Tongue (tissue), 1 donor: ENCODE measurements at regions not wholly inside any gene's neighbourhood (a gene's known extent, or its start where the extent isn't known, plus 50 kb on each side); places are given as distances from the start of the nearest gene placed in this dataset.
"Not testable (repeated sequence)": the region's sequence is repeated elsewhere in the genome, so short reads cannot be mapped to it uniquely, and the experiment has no call there.

Source experiments
- DNase-seq: peaks from one replicate; pipeline ENCODE4 v3.0.0-alpha.2; 2015

DNA sequence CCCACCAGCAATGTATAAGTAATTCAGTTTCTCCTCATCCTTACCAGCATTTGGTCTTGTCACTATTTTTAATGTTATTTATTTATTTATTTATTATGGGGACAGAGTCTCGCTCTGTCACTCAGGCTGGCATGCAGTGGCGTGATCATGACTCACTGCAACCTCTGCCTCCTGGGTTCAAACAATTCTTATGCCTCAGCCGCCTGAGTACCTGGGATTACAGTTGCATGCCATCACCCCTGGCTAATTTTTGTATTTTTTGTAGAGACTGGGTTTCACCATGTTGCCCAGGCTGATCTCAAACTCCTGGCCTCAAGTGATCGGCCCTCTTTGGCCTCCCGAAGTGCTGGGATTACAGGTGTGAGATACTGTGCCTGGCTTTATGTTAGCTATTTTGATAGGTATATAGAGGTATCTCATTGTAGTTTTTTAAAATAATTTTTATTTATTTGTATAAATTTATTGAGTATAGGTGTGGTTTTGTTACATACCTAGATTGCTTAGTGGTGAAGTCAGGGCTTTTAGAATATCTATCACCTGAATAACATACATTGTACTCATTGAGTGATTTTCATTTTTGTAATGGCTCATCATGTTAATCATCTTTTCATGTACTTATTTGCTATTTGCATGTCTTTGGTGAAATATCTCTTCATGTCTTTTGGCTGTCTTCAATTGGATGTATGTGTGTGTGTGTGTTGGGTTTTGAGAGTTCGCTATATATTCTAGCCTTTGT is 53.3 kb downstream of the TANC2 start:
- DNase-seq, result no peak

GRCh38 chr17:63022567-63022966 is 56.5 kb downstream of the TANC2 start:
- DNase-seq, result no peak

DNA sequence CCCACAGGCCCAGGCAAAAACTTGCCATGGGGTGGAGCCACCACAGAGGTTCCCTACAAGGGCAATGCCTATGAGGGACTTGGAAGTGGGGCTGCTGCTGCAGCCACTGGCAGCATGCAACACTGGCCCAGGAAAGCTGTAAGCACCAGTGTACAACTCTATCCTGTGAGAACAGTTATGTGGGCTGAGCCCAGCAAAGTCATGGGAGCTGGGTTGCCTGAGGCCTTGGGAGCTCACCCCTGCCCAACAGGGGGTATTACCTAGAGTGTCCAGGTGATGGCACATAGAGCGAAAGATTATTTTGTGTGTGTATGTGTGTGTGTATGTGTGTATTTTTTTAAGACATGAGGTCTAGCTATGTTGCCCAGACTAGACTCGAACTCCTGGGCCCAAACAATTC is 57.0 kb downstream of the TANC2 start:
- DNase-seq, result no peak

DNA sequence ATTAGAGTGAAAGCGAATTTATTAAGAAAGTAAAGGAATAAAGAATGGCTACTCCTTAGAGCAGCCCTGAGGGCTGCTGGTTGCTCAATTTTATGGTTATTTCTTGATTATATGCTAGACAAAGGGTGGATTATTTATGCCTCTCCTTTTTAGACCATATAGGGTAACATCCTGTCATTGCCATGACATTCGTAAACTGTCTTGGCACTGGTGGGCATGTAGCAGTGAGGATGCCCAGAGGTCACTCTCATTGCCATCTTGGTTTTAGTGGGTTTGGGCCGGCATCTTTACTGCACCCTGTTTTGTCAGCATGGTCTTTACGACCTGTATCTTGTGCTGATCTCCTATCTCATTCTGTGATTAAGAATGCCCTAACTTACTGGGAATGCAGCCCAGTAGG is 58.2 kb downstream of the TANC2 start:
- no peak for DNase-seq

DNA sequence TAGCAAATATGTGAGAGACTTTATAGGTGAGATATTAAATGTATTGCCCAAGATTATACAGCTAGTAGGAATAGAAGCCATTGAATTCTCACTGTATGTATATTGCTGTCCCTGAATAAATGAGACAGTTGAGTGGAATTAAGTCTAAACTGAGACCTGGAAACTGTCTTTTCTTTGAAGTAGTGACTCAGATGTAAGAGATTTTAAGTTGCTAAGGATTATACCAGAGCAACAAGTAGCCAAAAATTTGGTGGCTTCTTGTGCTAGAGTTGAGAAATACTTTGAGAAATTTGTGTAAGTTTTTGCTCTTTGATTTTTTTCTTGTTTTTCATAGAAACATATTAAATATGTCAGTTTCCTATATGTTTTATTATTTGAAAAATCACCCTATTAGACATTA is 58.7 kb downstream of the TANC2 start:
- no peak for DNase-seq

GRCh38 chr17:63025637-63026036 is 59.6 kb downstream of the TANC2 start:
- DNase-seq, result not testable (repeated sequence)

GRCh38 chr17:63029541-63029940 is 63.5 kb downstream of the TANC2 start:
- DNase-seq, result no peak

DNA sequence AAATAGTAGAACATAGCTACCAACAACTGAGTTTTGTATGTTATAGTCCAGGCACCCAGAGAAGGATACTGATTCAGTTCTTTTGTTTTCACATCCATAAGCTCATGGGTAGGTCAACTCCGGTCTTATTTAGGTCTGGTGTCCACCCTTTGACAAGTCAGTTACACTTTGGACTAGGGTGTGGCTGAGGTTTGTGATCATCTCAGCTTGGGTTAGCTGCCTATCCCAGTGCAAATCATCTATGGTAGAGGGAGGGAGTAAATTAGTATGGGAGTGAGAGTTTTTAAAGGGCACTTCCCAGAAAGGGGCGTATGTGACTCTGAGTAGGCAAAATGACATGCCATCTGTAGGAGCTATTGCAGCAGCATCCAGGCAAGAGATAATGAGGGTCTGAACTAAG is 66.1 kb downstream of the TANC2 start:
- no peak for DNase-seq

DNA sequence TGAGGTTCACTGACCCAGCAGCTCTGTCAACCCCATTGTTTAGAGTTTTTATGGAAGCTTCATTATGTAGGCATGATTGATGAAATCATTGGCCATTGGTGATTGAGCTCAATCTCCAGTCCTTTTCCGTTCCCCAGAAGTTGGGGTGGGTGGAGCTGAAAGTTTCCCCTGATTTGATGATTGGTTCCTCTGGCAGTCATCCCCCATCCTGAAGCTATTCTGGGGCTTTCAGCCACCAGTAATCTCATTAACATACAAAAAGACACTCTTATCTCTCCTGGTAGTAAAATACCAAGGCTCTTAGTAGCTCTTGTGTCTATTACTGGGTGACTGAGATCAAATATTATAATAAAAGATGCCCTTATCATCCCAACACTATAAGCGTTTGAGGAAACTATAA is 67.1 kb downstream of the TANC2 start:
- DNase-seq, result no peak

DNA sequence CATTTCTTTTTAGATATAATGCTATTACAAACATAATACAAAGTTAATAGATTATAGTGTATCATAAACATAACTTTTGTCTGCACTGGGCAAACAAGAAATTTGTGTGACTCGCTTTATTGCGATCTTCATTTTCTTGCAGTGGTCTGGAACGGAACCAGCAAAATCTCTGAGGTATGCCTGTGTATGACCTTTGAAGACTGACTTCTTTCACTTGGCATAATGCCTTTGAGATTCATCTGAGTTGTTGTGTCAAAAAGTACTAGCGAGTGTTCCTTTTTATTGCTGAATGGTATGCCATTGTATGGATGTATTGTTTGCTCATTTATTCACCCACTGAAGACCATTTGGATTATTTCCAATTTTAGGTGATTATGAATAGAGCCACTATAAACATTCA is 69.2 kb downstream of the TANC2 start:
- no peak for DNase-seq

- DNase-seq, result no peak
These were observed 69.7 kb downstream of the TANC2 start for GRCh38 chr17:63035695-63036094.

- DNase-seq, result peak; percentile 21
These were observed 73.3 kb downstream of the TANC2 start for GRCh38 chr17:63039342-63039741.

- DNase-seq, result peak; percentile 7
These were observed 74.0 kb downstream of the TANC2 start for GRCh38 chr17:63039899-63040602.

- DNase-seq, result peak; percentile 19
These were observed 74.8 kb downstream of the TANC2 start for GRCh38 chr17:63040816-63041215.

DNA sequence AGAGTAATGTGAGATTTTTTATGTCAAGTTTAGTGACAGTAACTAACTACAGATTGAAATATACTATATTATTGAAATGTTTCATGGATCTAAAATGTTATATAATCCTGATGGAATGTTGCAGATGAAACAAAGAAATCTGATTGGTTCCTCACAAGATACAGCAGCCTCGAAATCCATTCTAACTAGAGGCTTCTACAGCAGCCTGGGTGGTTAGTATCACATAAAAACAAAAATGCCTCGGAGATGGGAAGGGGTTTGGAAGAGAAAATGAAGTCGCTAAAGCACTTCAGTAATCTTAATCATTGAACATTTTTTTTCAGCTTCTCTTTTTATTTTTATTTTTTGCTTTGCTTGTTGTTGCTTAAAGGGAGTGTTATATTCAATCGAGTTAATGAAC is 75.2 kb downstream of the TANC2 start:
- peak; percentile 12 for DNase-seq

DNA sequence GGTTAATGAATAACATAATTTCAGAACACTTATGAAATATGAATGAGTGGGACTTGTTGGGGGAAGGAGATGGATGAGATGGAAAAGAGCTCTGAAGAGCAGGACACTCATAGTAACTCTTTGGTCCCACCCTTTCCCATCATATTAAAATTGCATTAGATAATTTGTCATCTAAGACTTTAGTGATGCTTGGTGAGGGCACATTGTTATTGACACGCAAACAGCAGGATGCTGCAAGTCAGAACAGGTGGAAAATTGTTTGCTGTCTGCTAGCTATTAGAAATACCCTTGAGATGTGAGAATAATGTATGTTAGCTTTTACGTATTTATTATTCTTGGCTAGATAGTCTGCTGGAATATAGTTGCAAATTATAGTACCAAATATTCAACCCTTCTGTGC is 75.7 kb downstream of the TANC2 start:
- peak; percentile 27 for DNase-seq

DNA sequence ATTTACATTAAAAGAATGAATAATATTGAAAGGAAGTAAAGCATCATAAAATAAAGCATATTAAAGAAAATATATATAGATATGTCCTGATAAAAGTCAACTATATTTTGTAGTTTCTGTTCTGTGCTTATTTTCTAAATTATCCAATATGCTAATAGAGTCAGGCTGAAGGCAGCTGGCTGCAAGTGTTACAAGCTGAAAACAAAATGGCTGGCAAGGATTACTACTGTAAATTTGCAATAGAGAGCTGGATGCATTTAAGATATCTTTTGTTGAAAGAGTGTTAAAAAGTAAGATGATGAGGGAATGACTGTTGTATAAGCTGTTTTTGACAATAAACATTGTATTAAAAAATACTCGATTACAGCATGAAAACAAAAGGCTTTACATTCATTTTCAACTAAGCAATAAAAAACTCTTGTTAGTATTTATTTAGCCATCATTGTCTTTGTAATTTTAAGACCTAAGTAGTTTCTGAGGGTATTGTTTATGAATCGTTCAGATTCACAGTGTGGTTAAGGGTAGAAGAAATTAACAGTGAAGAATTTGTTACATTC is 76.3 kb downstream of the TANC2 start:
- peak; percentile 17 for DNase-seq

DNA sequence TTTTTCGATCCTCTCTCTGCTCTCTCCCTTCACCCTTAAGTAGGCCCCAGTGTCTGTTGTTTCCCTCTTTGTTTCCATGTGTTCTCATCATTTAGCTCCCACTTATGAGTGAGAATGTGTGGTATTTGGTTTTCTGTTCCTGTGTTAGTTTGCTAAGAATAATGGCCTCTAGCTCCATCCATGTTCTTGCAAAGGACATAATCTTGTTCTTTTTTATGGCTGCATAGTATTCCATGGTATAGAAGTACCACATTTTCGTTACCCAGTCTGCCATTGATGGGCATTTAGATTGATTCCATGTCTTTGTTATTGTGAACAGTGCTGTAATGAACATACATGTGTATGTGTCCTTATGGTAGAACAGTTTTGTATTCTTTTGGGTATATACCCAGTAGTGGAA is 91.5 kb downstream of the TANC2 start:
- DNase-seq, result not testable (repeated sequence)

- DNase-seq, result no peak
These were observed 100.3 kb downstream of the TANC2 start for GRCh38 chr17:63066158-63066813.

DNA sequence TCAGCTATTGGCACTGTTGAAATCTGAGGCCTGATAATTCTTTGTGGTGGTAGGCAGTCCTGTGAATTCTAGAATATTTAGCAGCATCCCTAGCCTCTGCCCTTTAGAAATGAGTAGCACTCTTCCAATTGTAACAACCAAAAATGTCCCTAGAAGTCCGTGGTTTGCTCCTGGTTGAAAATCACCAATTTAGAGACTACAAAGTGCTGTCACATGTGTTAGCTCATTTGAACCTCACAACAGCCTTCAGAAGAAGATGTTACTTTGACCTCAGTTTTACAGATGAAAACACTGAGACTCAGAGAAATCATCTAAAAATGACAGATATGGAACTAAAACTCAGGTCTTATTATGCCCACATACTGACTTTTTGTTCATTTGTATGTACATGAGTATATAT is 103.2 kb downstream of the TANC2 start:
- no peak for DNase-seq

- no peak for DNase-seq
These were observed 104.0 kb downstream of the TANC2 start for GRCh38 chr17:63070031-63070430.

DNA sequence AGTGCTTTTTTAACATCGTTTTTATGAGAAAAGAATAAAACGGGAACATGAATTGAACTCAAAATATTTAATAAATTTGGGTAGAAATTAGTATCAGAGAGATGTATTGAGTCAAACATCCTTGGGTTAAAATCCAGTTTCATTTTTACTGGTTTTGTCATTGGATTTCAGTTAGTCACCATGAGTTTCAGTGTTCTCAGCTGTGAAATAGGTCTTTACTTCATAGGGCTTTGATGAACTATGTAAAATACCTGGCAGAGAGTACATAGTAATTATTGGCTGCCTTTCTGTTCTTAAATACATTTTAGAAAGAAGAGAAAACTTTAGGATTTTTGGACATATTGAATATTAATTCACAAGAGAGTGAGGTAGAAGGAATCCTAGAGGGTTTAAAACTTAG is 105.8 kb downstream of the TANC2 start:
- DNase-seq, result no peak

- no peak for DNase-seq
These were observed 109.9 kb downstream of the TANC2 start for GRCh38 chr17:63075969-63076368.
